HG03045 (cell line): ENCODE measurements at regions not wholly inside any gene's neighbourhood (a gene's known extent, or its start where the extent isn't known, plus 50 kb on each side); places are given as distances from the start of the nearest gene placed in this dataset.
"Not testable (repeated sequence)": the region's sequence is repeated elsewhere in the genome, so short reads cannot be mapped to it uniquely, and the experiment has no call there.

Experiments used
- ATAC-seq: cut with Tn5 transposase; IDR thresholded peaks from one replicate; pipeline ENCODE4 v1.9.1; 2021; ENCODE audit warnings: mild to moderate bottlenecking, moderate library complexity; ENCODE audit not compliant: unreplicated experiment

- no peak for ATAC-seq
These were observed 99.9 kb upstream of the TLE4 start for GRCh38 chr9:79471580-79472543.

GRCh38 chr9:79473704-79474103 lies 98.1 kb upstream of the TLE4 start:
- ATAC-seq: no peak

- ATAC-seq: no peak
These were observed 94.4 kb upstream of the TLE4 start for GRCh38 chr9:79477241-79477840.

GRCh38 chr9:79477955-79478771 lies 93.6 kb upstream of the TLE4 start:
- ATAC-seq: no peak

- ATAC-seq: no peak
These were observed 91.1 kb upstream of the TLE4 start for GRCh38 chr9:79480639-79481038.

- ATAC-seq: no peak
These were observed 89.8 kb upstream of the TLE4 start for GRCh38 chr9:79481846-79482477.

GRCh38 chr9:79485258-79485657 lies 86.5 kb upstream of the TLE4 start:
- no peak for ATAC-seq

- no peak for ATAC-seq
These were observed 82.3 kb upstream of the TLE4 start for GRCh38 chr9:79489261-79490000.

- ATAC-seq: no peak
These were observed 81.0 kb upstream of the TLE4 start for GRCh38 chr9:79490657-79491248.

GRCh38 chr9:79492092-79493009 lies 79.4 kb upstream of the TLE4 start:
- ATAC-seq: no peak

- ATAC-seq: not testable (repeated sequence)
These were observed 71.4 kb upstream of the TLE4 start for GRCh38 chr9:79500196-79500864.

- no peak for ATAC-seq
These were observed 70.2 kb upstream of the TLE4 start for GRCh38 chr9:79501546-79501945.

- no peak for ATAC-seq
These were observed 64.0 kb upstream of the TLE4 start for GRCh38 chr9:79507801-79508200.

GRCh38 chr9:79512251-79512650 lies 59.5 kb upstream of the TLE4 start:
- ATAC-seq: no peak
